Neural cell (in vitro differentiated cells): ENCODE measurements at regions not wholly inside any gene's neighbourhood (a gene's known extent, or its start where the extent isn't known, plus 50 kb on each side); places are given as distances from the start of the nearest gene placed in this dataset.

ENCODE experiments used
- H2AFZ ChIP-seq: fragments of 200-600, 300-800 bp; sonication (generic), shearing (Covaris generic); 2 replicates; pipeline ENCODE4 v1.6.0; 2014; ENCODE audit warnings: low read depth, mild to moderate bottlenecking, antibody characterized with exemption, low read length, moderate library complexity
- H3F3A ChIP-seq: fragments of 200-600 bp; shearing (Covaris generic); 2 replicates; pipeline ENCODE4 v1.6.1; 2016; ENCODE audit warnings: mild to moderate bottlenecking, moderate library complexity, mixed read lengths, antibody characterized with exemption, low read length; ENCODE audit not compliant: insufficient read depth, poor library complexity, severe bottlenecking
- H3K27ac ChIP-seq: fragments of 200-600, 300-800 bp; sonication (generic), shearing (Covaris generic); 2 replicates; pipeline ENCODE4 v1.5.1; 2014; ENCODE audit warnings: mild to moderate bottlenecking, low read length, moderate library complexity
- H3K27me3 ChIP-seq: fragments of 300-800, 200-600 bp; sonication (generic), shearing (Covaris generic); 2 replicates; pipeline ENCODE4 v1.6.0; 2014; ENCODE audit warnings: mild to moderate bottlenecking, low read depth, low read length, moderate library complexity; ENCODE audit not compliant: insufficient read depth
- H3K36me3 ChIP-seq: fragments of 300-800, 200-600 bp; sonication (generic), shearing (Covaris generic); 2 replicates; pipeline ENCODE4 v1.5.1; 2014; ENCODE audit warnings: mild to moderate bottlenecking, antibody characterized with exemption, low read length, moderate library complexity; ENCODE audit not compliant: insufficient read depth
- H3K4me2 ChIP-seq: fragments of 300-800, 200-600 bp; sonication (generic), shearing (Covaris generic); 2 replicates; pipeline ENCODE4 v1.6.0; 2014; ENCODE audit warnings: mild to moderate bottlenecking, low read length
- H3K4me3 ChIP-seq: fragments of 300-800, 200-600 bp; sonication (generic), shearing (Covaris generic); 2 replicates; pipeline ENCODE4 v1.5.1; 2014; ENCODE audit warnings: mild to moderate bottlenecking, low read length, moderate library complexity
- H3K79me2 ChIP-seq: fragments of 200-600 bp; shearing (Covaris generic); replicated peaks from 2 replicates; pipeline ENCODE4 v1.6.0; 2014; ENCODE audit warnings: mild to moderate bottlenecking, low read length, moderate library complexity; ENCODE audit not compliant: insufficient read depth
- H3K9ac ChIP-seq: fragments of 300-800, 200-600 bp; sonication (generic), shearing (Covaris generic); 2 replicates; pipeline ENCODE4 v1.6.1; 2016; ENCODE audit warnings: mild to moderate bottlenecking, low read length, mixed read lengths
- H3K9me2 ChIP-seq: fragments of 200-600 bp; shearing (Covaris generic); 2 replicates; pipeline ENCODE4 v1.6.1; 2016; ENCODE audit warnings: mild to moderate bottlenecking, low read length, mixed read lengths; ENCODE audit not compliant: insufficient read depth
- H3K9me3 ChIP-seq: fragments of 200-600, 300-800 bp; sonication (generic), shearing (Covaris generic); 2 replicates; pipeline ENCODE4 v1.6.1; 2016; ENCODE audit warnings: mild to moderate bottlenecking, mixed run types, low read length, moderate library complexity, mixed read lengths
- H4K20me1 ChIP-seq: fragments of 200-600 bp; shearing (Covaris generic); 2 replicates; pipeline ENCODE4 v1.6.1; 2016; ENCODE audit warnings: mild to moderate bottlenecking, mixed run types; ENCODE audit not compliant: insufficient read depth
- EP300 ChIP-seq: fragments of 450-650 bp; conservative IDR thresholded peaks from 2 replicates; pipeline ENCODE4 v1.6.1; 2014; ENCODE audit warnings: antibody characterized with exemption, mild to moderate bottlenecking, moderate library complexity; ENCODE audit not compliant: poor library complexity, severe bottlenecking
- EZH2 ChIP-seq: fragments of 200-600, 300-800 bp; shearing (Covaris generic), sonication (generic); IDR thresholded peaks from 2 replicates; pipeline ENCODE4 v1.6.1; 2014; ENCODE audit warnings: antibody characterized with exemption, low read length, borderline replicate concordance, mild to moderate bottlenecking; ENCODE audit not compliant: insufficient read depth, poor library complexity, severe bottlenecking
- MXI1 ChIP-seq: fragments of 450-650 bp; conservative IDR thresholded peaks from 2 replicates; pipeline ENCODE4 v1.6.1; 2014; ENCODE audit warnings: antibody characterized with exemption, mild to moderate bottlenecking; ENCODE audit not compliant: poor library complexity, severe bottlenecking
- POLR2AphosphoS5 ChIP-seq: IDR thresholded peaks from 2 replicates; pipeline ENCODE4 v1.6.1; 2012
- RAD21 ChIP-seq: fragments of 450-650 bp; conservative IDR thresholded peaks from 2 replicates; pipeline ENCODE4 v1.6.1; 2014; ENCODE audit warnings: antibody characterized with exemption, mild to moderate bottlenecking, moderate library complexity
- SMC3 ChIP-seq: fragments of 450-650 bp; conservative IDR thresholded peaks from 2 replicates; pipeline ENCODE4 v1.6.1; 2014; ENCODE audit warnings: antibody characterized with exemption, mild to moderate bottlenecking, moderate library complexity; ENCODE audit not compliant: poor library complexity
- TAF1 ChIP-seq: IDR thresholded peaks from 2 replicates; pipeline ENCODE4 v1.6.1; 2012; ENCODE audit warnings: low read depth
- TF ChIP-seq, protein P1 (sequence below): IDR thresholded peaks from 2 replicates; pipeline ENCODE4 v1.6.1; 2012; ENCODE audit warnings: borderline replicate concordance
- TF ChIP-seq, protein P2 (sequence below): fragments of 450-650 bp; IDR thresholded peaks from 2 replicates; pipeline ENCODE4 v1.5.1; 2014; ENCODE audit warnings: antibody characterized with exemption, mild to moderate bottlenecking, moderate library complexity; ENCODE audit not compliant: poor library complexity, severe bottlenecking

GRCh38 chr18:43442571-43442970, 165.3 kb upstream of the SYT4 start:
- Histone ChIP-seq H3F3A (no peaks in the 10 kb centered on the region), H4K20me1 (no peaks in the 10 kb centered on the region), H3K36me3 (no peaks in the 10 kb centered on the region), H3K4me2 (no peak overlapping the region), H3K9ac (no peak overlapping the region), H3K79me2 (no peaks in the 10 kb centered on the region), H3K27me3 (no peaks in the 10 kb centered on the region), H3K9me2 (no peaks in the 10 kb centered on the region), H3K27ac (no peak overlapping the region), H2AFZ (no peak overlapping the region), H3K9me3 (no peaks in the 10 kb centered on the region), H3K4me3 (no peak overlapping the region)
- TF ChIP-seq MXI1 (no peak), RAD21 (no peak), POLR2AphosphoS5 (no peak), SMC3 (no peak), TAF1 (no peak), EP300 (no peak)
- TF ChIP-seq, protein P1, sequence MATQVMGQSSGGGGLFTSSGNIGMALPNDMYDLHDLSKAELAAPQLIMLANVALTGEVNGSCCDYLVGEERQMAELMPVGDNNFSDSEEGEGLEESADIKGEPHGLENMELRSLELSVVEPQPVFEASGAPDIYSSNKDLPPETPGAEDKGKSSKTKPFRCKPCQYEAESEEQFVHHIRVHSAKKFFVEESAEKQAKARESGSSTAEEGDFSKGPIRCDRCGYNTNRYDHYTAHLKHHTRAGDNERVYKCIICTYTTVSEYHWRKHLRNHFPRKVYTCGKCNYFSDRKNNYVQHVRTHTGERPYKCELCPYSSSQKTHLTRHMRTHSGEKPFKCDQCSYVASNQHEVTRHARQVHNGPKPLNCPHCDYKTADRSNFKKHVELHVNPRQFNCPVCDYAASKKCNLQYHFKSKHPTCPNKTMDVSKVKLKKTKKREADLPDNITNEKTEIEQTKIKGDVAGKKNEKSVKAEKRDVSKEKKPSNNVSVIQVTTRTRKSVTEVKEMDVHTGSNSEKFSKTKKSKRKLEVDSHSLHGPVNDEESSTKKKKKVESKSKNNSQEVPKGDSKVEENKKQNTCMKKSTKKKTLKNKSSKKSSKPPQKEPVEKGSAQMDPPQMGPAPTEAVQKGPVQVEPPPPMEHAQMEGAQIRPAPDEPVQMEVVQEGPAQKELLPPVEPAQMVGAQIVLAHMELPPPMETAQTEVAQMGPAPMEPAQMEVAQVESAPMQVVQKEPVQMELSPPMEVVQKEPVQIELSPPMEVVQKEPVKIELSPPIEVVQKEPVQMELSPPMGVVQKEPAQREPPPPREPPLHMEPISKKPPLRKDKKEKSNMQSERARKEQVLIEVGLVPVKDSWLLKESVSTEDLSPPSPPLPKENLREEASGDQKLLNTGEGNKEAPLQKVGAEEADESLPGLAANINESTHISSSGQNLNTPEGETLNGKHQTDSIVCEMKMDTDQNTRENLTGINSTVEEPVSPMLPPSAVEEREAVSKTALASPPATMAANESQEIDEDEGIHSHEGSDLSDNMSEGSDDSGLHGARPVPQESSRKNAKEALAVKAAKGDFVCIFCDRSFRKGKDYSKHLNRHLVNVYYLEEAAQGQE: no peak

GRCh38 chr18:43465483-43465882, 188.2 kb upstream of the SYT4 start:
- H3K4me2 ChIP-seq: no peak overlapping the region
- no peaks in the 10 kb centered on the region for H3F3A ChIP-seq
- no peaks in the 10 kb centered on the region for H3K36me3 ChIP-seq
- H3K4me3 ChIP-seq: no peak overlapping the region
- no peak overlapping the region for H3K9ac ChIP-seq
- H3K9me3 ChIP-seq: peaks cover 9% of the 10 kb centered on the region
- no peaks in the 10 kb centered on the region for H3K27me3 ChIP-seq
- no peak for TF ChIP-seq SMC3
- TF ChIP-seq, protein P1: no peak
- TF ChIP-seq RAD21: no peak
- TF ChIP-seq TAF1: no peak
- TF ChIP-seq, protein P2, sequence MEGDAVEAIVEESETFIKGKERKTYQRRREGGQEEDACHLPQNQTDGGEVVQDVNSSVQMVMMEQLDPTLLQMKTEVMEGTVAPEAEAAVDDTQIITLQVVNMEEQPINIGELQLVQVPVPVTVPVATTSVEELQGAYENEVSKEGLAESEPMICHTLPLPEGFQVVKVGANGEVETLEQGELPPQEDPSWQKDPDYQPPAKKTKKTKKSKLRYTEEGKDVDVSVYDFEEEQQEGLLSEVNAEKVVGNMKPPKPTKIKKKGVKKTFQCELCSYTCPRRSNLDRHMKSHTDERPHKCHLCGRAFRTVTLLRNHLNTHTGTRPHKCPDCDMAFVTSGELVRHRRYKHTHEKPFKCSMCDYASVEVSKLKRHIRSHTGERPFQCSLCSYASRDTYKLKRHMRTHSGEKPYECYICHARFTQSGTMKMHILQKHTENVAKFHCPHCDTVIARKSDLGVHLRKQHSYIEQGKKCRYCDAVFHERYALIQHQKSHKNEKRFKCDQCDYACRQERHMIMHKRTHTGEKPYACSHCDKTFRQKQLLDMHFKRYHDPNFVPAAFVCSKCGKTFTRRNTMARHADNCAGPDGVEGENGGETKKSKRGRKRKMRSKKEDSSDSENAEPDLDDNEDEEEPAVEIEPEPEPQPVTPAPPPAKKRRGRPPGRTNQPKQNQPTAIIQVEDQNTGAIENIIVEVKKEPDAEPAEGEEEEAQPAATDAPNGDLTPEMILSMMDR: no peak
- TF ChIP-seq MXI1: no peak
- TF ChIP-seq POLR2AphosphoS5: no peak
- no peak for TF ChIP-seq EP300
- no peak for TF ChIP-seq EZH2
- H3K79me2 ChIP-seq: no peaks in the 10 kb centered on the region
- H4K20me1 ChIP-seq: no peaks in the 10 kb centered on the region
- no peaks in the 10 kb centered on the region for H3K9me2 ChIP-seq
- H2AFZ ChIP-seq: no peak overlapping the region
- no peak overlapping the region for H3K27ac ChIP-seq
